ENCODE measurements at regions not wholly inside any gene's neighbourhood (a gene's known extent, or its start where the extent isn't known, plus 50 kb on each side); places are given as distances from the start of the nearest gene placed in this dataset.
"Not testable (repeated sequence)": the region's sequence is repeated elsewhere in the genome, so short reads cannot be mapped to it uniquely, and the experiment has no call there.

DNA sequence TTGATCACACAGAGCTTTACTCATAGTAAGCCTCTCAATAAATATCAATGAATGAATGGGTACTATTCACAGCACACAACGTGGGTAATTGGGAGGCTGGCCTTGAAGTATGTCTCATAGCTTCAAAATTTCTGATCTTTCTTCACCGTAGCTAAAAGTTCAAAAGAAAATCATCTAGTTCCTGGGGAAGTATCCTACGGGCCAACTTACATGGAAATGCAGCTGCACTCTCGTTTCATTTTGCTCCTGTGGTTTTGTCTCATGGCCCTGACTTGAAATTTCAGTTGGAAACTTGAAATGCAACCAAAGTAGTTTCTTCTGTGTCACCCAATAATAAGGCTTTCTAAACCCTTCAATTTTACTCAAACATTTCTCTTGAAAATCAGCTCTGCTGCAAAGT lies 76.1 kb upstream of the CNIH3 start:
- no peak for DNase-seq

- no peak for DNase-seq
Measured at GRCh38 chr1:224540535-224540934, 75.6 kb upstream of the CNIH3 start.

- no peak for DNase-seq
Measured at GRCh38 chr1:224541072-224541790, 74.9 kb upstream of the CNIH3 start.

- DNase-seq = no peak
Measured at GRCh38 chr1:224541901-224542630, 74.1 kb upstream of the CNIH3 start.

DNA sequence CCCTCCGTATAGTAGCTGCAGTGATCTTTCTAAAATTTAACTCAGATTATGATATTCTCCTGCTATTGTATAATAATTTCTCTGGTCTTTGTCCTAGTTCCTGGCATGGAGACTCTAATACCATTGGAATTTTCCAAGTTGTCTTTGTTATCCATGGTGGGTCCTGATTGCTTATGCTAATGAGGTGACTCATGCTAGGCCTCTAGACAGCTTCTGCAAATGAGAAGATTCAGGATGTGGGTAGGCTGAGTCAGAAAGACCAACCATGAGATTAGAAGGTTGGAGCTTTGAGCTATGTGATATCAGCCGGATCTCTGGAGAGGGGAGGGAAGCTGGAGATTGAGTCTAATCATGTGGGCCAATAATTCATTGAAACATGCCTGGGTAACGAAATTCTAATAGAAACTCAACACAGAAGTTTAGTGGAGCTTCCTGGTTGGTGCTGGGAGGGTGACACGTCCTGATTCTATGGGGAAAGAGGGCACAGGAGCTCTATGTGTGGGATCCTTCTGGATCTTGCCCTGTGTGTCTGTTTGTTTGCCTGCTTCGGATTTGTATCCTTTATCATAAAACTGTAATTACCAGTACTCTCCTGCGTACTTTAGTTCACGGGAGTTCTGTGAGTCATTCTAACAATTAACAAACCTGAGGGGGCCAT lies 73.2 kb upstream of the CNIH3 start:
- DNase-seq = no peak

GRCh38 chr1:224543453-224543852 lies 72.7 kb upstream of the CNIH3 start:
- DNase-seq = no peak

DNA sequence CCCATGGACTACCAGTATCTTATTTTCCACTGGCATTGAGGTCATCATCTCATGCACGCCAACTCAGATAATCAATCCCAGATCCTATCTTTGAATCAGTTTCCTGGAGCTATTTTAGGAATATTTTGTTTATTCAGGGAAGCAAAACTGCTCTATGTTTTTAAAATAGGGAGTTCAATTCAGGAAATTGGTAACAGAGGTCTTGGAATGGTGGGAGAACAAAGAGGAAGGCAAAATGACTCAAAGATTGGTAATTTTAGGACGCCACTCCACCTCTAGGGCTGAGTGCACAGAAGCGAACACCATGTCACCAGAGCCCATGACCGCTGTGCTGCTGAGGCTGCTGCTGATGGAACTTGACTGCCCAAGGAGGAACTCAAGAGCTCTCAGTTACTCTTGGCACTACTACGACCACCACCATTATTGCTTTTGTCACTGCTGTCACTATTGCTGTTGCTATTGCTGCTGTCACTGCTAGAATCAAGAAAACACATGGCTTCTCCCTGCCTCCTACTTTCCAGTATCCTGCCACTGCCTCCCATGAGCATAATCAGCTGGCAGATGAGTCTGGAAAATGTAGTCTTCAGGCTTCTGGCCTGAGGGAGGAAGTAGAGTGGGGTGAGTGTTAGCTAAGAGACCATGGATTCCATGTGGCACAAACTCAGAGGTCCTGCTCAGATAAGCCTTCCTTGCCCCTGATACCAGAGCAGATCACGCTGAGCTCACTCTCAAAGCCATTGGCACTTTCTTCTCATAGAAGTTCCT lies 71.6 kb upstream of the CNIH3 start:
- DNase-seq = no peak

DNA sequence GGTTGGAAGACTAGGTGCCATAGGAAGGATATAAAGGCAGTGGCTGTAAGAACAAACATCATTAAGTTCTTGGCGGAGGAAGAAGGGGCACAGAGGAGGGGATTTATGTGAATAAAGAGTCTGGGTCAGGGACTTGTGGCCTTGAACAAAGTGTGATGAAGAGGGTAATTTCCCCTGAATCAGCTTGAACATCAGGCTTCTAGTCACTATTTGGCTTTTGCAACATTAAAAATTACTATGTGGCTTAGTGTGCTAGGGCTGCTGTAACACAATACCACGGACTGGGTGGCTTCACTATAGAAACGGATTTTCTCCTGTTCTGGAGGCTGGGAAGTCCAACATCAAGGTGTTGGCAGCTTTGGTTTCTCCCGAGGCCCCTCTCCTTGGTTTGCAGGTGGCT lies 70.5 kb upstream of the CNIH3 start:
- no peak for DNase-seq

DNA sequence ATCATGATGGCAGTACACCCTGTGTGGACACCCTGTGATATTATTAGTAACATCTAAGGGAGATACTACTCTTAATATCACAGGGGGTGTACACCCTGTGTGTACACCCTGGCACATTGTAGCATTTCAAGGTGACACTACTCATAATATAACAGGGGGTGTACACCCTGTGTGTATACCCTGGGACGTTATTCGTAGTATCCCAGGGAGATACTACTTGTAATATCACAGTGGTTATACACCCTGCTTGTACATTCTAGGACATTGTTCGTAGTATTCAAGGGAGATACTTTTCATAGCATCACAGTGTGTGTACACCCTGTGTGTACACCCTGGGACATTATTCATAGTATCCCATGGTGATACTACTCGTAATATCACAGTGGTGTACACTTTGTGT lies 67.4 kb upstream of the CNIH3 start:
- no peak for DNase-seq

- DNase-seq = not testable (repeated sequence)
Measured at GRCh38 chr1:224551189-224551588, 64.9 kb upstream of the CNIH3 start.

DNA sequence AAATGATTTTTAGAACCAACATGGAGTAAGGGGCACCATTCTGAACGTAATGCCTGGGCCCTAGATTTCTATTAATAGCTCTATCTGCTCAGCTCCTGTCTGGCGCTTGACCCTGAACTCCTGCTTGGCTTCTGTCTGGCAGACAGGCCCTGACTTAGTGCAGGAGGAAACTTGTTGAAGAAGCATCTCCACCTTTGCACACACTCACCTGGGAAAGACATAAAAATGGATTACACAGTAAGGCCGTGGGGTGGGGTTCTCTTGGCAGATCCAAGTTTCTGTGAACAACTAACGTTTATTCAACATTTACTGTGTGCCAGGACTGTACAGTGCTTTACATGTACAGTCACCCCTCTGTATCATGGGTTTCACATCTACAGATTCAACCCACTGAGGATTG lies 62.1 kb upstream of the CNIH3 start:
- DNase-seq = no peak

GRCh38 chr1:224554620-224555259 lies 61.4 kb upstream of the CNIH3 start:
- no peak for DNase-seq

DNA sequence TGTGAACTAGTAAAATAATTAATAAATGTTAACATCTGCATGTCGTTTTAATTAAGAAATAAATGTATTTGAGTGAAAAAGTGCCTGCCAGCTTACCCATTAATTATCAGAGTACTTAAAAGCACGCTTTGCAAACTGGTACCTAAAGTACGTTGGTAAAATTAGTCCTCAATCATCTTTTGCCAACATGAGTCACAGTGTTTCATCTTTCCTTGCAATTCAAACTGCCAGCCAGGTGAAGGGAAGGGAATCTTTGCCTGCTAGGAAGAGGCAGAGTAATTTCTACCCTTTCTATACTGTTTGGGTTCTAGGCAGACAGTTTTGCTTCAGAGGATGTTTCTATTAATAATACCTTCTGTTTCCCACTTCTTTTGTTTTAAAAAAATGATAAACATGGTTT lies 57.2 kb upstream of the CNIH3 start:
- no peak for DNase-seq

DNA sequence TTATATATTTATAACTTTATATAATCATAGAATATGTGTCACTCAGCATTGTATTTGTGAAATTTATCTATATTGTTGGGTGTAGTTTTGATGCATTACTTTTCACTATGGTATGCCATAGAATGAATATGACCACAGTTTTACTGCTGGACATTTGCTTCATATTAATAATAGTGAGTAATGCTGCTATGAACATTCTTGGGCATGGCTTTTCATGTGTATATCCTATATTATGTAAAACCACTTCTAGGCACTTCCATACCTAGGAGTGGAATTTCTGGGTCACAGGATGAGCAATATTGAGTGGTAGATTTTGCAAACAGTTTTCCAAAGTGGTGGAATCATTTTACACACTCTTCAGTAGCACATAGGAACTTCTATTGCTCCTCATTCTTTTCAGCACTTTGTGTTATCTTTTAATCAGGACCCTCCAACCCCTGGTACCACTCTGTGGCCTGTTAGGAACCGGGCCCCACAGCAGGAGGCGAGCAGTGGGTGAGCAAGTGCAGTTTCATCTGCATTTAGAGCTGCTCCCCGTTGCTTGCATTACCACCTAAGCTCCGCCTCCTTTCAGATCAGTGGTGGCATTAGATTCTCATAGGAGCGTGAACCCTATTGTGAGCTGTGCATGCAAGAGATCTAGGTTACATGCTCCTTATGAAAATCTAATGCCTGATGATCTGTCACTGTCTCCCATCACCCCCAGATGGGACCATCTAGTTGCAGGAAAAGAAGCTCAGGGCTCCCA lies 56.0 kb upstream of the CNIH3 start:
- no peak for DNase-seq

- DNase-seq = not testable (repeated sequence)
Measured at GRCh38 chr1:224562881-224563280, 53.2 kb upstream of the CNIH3 start.

DNA sequence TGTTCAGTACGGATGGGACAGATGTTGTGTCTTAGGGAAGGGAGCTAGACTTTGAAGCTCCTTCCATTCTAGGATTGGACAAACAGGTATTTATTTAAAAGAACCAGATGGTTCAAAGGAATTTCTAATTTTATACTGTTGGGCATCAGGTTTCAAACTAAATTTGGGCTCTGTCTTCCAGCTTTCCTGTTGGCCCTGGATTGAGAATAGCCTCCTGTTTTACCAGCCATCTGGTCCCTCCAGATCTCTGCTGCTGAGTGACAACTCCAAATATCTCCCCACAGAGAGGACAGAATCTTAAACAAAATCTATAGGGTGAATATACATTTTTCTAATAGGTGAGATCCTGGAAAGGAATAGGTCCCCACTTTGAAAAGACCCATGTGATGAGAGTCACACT lies 52.5 kb upstream of the CNIH3 start:
- DNase-seq = no peak

DNA sequence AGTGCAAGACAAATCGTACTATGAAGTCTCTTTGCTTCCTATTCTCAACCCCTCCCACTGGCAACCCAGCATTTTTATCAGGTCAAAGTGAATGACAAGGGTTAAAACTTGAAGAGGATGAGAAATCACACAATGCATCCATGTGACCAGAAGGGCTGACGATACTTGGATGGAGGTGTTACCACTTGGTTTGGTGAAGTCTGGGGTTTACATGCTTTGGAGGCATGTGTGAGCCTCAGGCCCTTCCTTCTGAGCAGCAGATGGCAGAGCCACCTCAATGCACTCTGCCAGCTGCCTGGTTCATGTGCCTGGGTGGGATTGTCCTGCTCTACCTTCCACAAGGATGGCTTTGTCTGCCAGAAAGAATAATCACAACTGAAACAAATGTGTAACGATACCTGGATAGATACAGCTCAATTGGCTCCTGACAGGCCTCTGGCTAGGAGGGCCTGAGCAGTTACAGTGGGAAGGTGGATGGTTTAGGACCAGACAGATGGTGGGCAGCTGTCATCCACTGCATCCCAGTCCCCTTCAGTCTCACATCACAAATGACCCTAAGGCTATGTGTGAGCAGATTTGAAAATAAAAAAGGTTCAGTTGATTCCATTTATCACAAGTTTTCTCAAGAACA lies 51.5 kb upstream of the CNIH3 start:
- DNase-seq = no peak

DNA sequence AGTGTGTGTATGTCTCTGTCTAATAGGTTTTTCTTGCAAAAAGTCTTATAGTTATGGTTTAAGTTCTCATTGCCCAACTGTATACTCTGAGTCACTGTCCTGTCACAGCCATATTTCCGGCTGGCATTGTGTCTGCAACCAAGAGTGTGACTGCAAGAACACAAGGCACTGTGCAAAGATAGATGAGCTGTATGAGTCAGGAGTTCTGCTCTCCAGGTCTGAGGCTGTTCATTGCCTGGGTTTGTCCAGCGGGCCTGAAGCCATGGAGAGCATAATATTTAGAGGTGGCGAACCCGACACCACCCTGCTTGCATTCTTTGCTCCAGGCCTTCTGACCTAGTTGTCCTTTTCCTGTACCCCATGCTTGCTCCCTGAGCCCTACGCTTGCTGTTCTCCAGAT lies 50.9 kb upstream of the CNIH3 start:
- DNase-seq = no peak

DNA sequence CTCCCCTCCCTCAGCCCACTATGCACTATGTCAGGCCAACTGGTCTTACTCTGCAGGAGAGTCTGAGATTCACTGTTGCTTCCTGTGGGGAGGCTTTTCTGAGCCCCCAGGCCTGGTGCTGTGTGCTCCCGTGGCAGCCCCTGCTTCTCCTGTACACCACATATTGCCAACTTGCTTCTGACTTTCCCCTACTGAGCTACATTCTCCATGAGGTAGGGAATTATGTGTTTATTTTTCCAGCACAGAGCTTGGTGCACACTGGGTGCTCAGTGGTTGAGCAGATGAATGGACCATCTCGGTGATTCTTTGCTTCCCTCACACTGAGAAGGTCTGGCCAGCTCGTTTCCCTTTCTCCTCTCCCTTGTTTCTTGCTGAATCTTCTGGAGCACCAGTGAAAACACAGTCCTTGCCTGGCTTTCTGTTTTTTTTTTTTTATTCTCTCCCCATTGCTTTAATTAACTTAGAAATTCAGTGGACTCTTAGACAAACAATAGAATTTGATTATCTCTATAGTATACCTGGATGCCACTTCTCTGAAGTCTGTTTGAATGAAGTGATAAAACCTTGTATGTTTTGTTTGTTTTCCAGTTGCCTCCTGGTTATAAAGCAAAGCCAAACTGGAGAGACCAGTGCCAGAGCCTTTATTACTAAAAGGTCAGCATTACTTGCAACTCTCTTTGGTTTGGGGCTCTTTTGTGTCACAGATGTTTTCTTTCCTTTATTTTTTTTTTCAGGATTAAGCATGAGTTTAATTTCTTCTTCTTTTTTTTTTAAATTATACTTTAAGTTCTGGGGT lies 50.3 kb upstream of the CNIH3 start:
- no peak for DNase-seq
